Activated T-cell treated with anti-CD3 and anti-CD28 coated beads, Interleukin-2, amount 50 U/mL, for 48 hours (primary cell): ENCODE measurements at regions not wholly inside any gene's neighbourhood (a gene's known extent, or its start where the extent isn't known, plus 50 kb on each side); places are given as distances from the start of the nearest gene placed in this dataset.

ENCODE experiments used
- DNase-seq, 2 experiments: peaks; one replicate each; pipeline ENCODE4 v3.0.0-alpha.2; 2020

GRCh38 chr15:60215225-60215963 is 182.4 kb downstream of the ANXA2 start:
- DNase-seq: no peak

- DNase-seq: no peak
Measured at GRCh38 chr15:60217161-60217560, 180.6 kb downstream of the ANXA2 start.

GRCh38 chr15:60218256-60218655 is 179.5 kb downstream of the ANXA2 start:
- DNase-seq: no peak

GRCh38 chr15:60219866-60220265 is 177.9 kb downstream of the ANXA2 start:
- no peak for DNase-seq

- no peak for DNase-seq
Measured at GRCh38 chr15:60221356-60221755, 176.4 kb downstream of the ANXA2 start.

- DNase-seq: no peak
Measured at GRCh38 chr15:60222404-60222803, 175.4 kb downstream of the ANXA2 start.

- DNase-seq: no peak
Measured at GRCh38 chr15:60223176-60223575, 174.6 kb downstream of the ANXA2 start.

GRCh38 chr15:60226924-60227323 is 170.9 kb downstream of the ANXA2 start:
- no peak for DNase-seq

GRCh38 chr15:60228101-60228500 is 169.7 kb downstream of the ANXA2 start:
- DNase-seq: no peak

GRCh38 chr15:60228619-60229018 is 169.2 kb downstream of the ANXA2 start:
- DNase-seq: no peak

GRCh38 chr15:60235951-60236710 is 161.7 kb downstream of the ANXA2 start:
- no peak for DNase-seq

GRCh38 chr15:60237446-60237845 is 160.3 kb downstream of the ANXA2 start:
- no peak for DNase-seq

- DNase-seq: no peak
Measured at GRCh38 chr15:60243769-60244168, 154.0 kb downstream of the ANXA2 start.

GRCh38 chr15:60244813-60245212 is 153.0 kb downstream of the ANXA2 start:
- no peak for DNase-seq

- no peak for DNase-seq
Measured at GRCh38 chr15:60250316-60250715, 147.5 kb downstream of the ANXA2 start.

- DNase-seq: no peak
Measured at GRCh38 chr15:60251300-60252070, 146.3 kb downstream of the ANXA2 start.

GRCh38 chr15:60254416-60254815 is 143.4 kb downstream of the ANXA2 start:
- DNase-seq: no peak

- DNase-seq: peak in 1 of 2 experiments; percentile 32
Measured at GRCh38 chr15:60255390-60255789, 142.4 kb downstream of the ANXA2 start.

GRCh38 chr15:60257591-60258159 is 140.1 kb downstream of the ANXA2 start:
- no peak for DNase-seq

- no peak for DNase-seq
Measured at GRCh38 chr15:60259469-60259868, 138.3 kb downstream of the ANXA2 start.

- DNase-seq: no peak
Measured at GRCh38 chr15:60264088-60264487, 133.7 kb downstream of the ANXA2 start.

GRCh38 chr15:60264566-60264965 is 133.2 kb downstream of the ANXA2 start:
- no peak for DNase-seq

- no peak for DNase-seq
Measured at GRCh38 chr15:60265057-60265456, 132.7 kb downstream of the ANXA2 start.
